Activated T-cell treated with anti-CD3 and anti-CD28 coated beads, Interleukin-2, amount 50 U/mL, for 4 hours (primary cell): ENCODE measurements at regions not wholly inside any gene's neighbourhood (a gene's known extent, or its start where the extent isn't known, plus 50 kb on each side); places are given as distances from the start of the nearest gene placed in this dataset.

ENCODE experiments used
- ATAC-seq, 2 donors: fragments of 200-7000 bp; cut with Tn5 transposase; one replicate each; pipeline ENCODE4 v1.10.0; 2021
- DNase-seq: peaks from one replicate; pipeline ENCODE4 v3.0.0-alpha.2; 2020
- H3K27me3 Mint-ChIP-seq: one replicate; pipeline ENCODE4 v1.8.0; 2021; ENCODE audit warnings: low read depth, mixed read lengths
- H3K36me3 Mint-ChIP-seq: one replicate; pipeline ENCODE4 v1.8.0; 2022; ENCODE audit warnings: mixed read lengths; ENCODE audit not compliant: insufficient read depth
- H3K4me1 Mint-ChIP-seq: one replicate; pipeline ENCODE4 v1.8.0; 2021; ENCODE audit warnings: low read depth, mixed read lengths
- H3K4me3 Mint-ChIP-seq: one replicate; pipeline ENCODE4 v1.8.0; 2021; ENCODE audit warnings: mild to moderate bottlenecking, moderate library complexity, mixed read lengths
- H3K9me3 Mint-ChIP-seq: one replicate; pipeline ENCODE4 v1.8.0; 2021; ENCODE audit warnings: mixed read lengths

DNA sequence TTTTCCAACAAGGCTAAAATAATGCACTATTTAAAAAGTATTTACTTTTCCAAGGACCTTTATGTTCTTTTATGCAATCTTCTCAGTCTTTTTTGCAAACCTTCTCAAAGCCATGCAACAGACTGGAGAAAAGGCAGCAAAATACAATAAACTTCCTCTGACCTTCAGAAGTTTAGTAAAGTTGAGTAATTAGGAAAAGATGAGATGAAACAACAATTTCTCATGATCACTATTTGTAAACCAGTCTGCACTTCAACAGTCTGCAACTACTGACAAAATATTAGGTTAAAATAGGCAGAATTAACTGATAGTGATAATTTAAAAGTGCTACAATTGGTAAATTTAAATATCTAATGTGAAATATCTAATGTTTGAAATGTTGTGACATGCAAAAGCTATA is 884.9 kb upstream of the PCDH10 start:
- no peak for DNase-seq
- ATAC-seq: no peak
- Mint-ChIP-seq H3K4me1 (no peaks in the 10 kb centered on the region), H3K36me3 (no peaks in the 10 kb centered on the region), H3K4me3 (no peak overlapping the region), H3K27me3 (no peaks in the 10 kb centered on the region), H3K9me3 (peaks cover 8% of the 10 kb centered on the region)

DNA sequence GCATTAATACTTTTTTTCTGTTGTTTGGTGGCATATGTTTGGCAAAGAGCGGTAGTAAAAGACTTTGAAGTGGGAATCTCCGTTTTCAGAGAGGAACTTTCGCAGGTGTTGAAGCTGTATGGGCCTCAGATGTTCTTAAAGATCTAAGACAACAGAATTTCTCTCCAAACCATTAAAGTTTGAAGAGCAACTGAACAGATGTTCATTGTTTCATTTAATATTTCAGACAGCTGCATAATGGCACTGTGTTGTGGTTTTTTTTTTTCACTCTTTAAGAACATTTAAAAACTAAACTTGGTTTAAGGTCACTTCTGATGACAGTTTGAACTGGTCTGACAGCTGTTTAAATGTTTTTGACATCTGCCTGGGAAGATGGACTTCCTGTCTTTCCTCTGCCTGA is 882.7 kb upstream of the PCDH10 start:
- H3K27me3 Mint-ChIP-seq: no peaks in the 10 kb centered on the region
- no peak for ATAC-seq

DNA sequence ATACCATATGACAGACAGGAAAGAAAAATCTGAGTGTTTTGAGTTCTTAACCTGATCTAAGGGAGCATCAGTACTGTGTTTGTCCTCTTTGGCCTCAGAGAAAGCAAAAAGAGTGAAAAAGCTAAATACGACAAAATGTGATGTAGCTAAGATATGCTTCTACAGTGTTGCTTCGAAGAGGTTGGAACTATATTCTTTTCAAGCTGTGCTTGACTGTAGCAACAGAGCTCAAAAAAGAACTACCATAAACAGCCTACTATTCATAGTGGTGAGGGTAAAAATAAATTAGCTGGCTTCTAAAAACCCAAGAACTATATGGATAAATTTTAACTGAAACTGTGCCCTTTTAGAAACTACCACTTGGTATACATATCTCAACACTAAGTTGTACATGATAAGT is 881.8 kb upstream of the PCDH10 start:
- no peaks in the 10 kb centered on the region for H3K4me1 Mint-ChIP-seq
- H3K36me3 Mint-ChIP-seq: no peaks in the 10 kb centered on the region
- peaks cover 8% of the 10 kb centered on the region for H3K9me3 Mint-ChIP-seq
- DNase-seq (no peak), ATAC-seq (no peak)
- H3K4me3 Mint-ChIP-seq: no peak overlapping the region
- H3K27me3 Mint-ChIP-seq: no peaks in the 10 kb centered on the region

More for the DNA sequence above, 882.7 kb upstream of the PCDH10 start:
- Mint-ChIP-seq H3K36me3 (no peaks in the 10 kb centered on the region), H3K4me3 (no peak overlapping the region), H3K9me3 (peaks cover 8% of the 10 kb centered on the region), H3K4me1 (no peaks in the 10 kb centered on the region)
- no peak for DNase-seq

DNA sequence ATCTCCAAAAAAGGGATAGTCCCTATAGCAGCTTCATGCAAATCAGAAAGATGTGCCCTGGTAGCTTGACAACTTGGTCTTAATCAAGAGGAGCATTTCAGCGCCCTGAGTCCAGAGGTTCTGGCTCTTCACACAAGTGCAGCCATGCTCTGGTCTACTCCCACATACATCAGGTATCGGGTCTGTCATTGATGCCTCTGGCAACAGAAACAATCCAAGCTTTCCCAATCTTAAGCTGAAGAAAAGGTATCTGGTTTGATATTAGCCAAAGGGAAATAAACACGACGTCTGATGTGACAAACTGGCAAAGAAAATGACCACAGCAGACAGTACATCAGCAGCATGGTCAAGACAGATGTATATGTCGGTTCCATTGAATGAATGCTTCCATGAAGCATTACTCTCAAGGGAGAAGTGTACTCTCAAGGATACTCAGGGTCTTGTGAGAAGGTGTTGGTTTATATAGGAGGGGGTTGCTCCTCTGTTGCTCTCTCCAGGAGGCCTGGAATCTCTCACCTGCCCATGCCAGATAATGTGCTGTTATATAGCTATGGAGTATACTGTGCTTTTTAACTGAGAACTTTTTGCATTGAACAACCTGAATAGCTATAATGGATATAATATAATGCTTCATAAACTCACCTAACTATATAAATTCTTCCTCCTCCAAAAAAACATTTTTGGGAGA is 879.6 kb upstream of the PCDH10 start:
- ATAC-seq (no peak), DNase-seq (no peak)
- Mint-ChIP-seq H3K4me3 (no peak overlapping the region), H3K9me3 (no peaks in the 10 kb centered on the region), H3K36me3 (no peaks in the 10 kb centered on the region), H3K27me3 (no peaks in the 10 kb centered on the region), H3K4me1 (no peaks in the 10 kb centered on the region)

DNA sequence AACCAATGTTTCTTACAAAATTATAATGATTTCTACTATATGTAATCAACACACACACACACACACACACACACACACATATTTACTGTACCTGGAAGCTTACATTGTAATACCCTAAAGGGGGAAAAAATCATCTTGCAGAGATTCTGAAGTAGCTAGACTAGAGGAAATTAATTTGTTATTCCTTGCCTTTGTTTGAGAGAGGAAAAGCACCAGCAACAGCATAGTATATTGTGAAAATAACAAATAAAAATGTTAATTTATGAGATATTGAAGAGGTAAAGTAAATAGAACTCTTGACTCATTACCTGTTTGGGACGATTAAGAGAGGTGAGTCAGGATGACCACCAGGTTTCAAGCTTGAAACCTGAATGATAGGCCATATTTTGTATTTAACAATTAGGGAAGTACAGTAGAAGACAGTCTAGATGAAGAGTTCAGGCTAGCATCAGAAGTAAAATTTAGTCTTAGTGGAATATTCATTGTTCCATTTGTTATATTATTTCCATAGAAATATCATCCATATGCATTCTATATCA is 873.4 kb upstream of the PCDH10 start:
- H3K4me3 Mint-ChIP-seq: no peak overlapping the region
- ATAC-seq: no peak
- no peaks in the 10 kb centered on the region for H3K4me1 Mint-ChIP-seq
- DNase-seq: no peak
- no peaks in the 10 kb centered on the region for H3K36me3 Mint-ChIP-seq
- no peaks in the 10 kb centered on the region for H3K27me3 Mint-ChIP-seq
- peaks cover 4% of the 10 kb centered on the region for H3K9me3 Mint-ChIP-seq

DNA sequence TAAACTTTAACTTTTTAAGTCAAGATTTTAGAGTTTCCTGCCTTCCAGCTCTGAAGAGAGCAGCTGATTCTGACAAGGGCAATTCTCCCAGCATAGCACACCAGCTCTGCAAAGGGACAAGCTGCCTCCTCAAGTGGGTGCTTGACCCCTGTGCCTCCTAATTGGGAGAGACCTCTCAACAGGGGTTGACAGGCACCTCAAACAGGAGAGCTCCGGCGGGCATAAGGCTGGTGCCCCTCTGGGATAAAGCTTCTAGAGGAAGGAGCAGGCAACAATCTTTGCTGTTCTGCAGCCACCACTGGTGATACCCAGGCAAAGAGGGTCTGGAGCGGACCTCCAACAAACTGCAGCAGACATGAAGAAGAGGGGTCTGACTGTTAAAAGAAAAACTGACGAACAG is 872.9 kb upstream of the PCDH10 start:
- H3K4me3 Mint-ChIP-seq: no peak overlapping the region
- H3K4me1 Mint-ChIP-seq: no peaks in the 10 kb centered on the region
- H3K9me3 Mint-ChIP-seq: peaks cover 4% of the 10 kb centered on the region

DNA sequence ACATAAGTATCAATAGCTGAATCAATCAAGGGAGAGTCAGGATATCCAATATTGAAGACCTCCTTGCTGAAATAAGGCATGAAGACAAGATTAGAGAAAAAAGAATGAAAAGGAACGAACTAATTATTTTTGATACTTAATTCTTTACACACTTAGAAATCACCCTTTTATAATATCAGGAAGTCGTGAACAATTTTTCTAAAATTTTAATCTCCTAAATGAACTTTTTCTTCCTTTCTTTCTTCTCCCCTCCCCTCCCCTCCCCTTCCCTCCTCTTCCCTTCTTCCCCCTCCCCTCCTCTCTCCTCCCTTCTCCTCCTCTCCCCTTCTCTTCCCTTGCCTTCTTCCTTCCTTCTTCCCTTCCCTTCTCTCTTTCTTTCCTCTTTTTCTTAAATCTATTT is 872.1 kb upstream of the PCDH10 start:
- Mint-ChIP-seq H3K27me3 (no peaks in the 10 kb centered on the region), H3K4me1 (no peaks in the 10 kb centered on the region), H3K9me3 (peaks cover 4% of the 10 kb centered on the region), H3K36me3 (no peaks in the 10 kb centered on the region), H3K4me3 (no peak overlapping the region)
- no peak for ATAC-seq
- no peak for DNase-seq

More for the DNA sequence above, 872.9 kb upstream of the PCDH10 start:
- Mint-ChIP-seq H3K27me3 (no peaks in the 10 kb centered on the region), H3K36me3 (no peaks in the 10 kb centered on the region)
- no peak for DNase-seq
- ATAC-seq: no peak

DNA sequence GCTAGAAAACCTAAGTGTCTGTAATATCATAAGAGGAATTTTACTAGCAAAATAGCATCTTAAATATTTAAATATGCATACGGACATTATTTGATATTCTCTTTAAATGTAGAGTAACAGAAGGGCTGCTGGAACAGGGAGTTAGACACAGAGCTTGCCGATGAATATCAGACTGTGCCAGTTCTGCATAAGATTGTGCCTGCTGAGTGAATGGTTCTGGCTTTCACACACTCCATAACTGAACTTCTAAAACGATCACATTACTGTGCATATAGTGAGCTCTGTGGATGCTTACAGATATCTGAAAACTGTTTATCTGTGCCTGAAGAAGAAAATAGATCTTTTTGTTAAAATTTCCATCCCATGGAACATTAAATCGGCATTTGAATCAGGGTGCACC is 867.4 kb upstream of the PCDH10 start:
- H3K27me3 Mint-ChIP-seq: no peaks in the 10 kb centered on the region
- no peak overlapping the region for H3K4me3 Mint-ChIP-seq
- DNase-seq (no peak), ATAC-seq (no peak)
- H3K4me1 Mint-ChIP-seq: no peaks in the 10 kb centered on the region
- peaks cover 4% of the 10 kb centered on the region for H3K9me3 Mint-ChIP-seq
- H3K36me3 Mint-ChIP-seq: no peaks in the 10 kb centered on the region

DNA sequence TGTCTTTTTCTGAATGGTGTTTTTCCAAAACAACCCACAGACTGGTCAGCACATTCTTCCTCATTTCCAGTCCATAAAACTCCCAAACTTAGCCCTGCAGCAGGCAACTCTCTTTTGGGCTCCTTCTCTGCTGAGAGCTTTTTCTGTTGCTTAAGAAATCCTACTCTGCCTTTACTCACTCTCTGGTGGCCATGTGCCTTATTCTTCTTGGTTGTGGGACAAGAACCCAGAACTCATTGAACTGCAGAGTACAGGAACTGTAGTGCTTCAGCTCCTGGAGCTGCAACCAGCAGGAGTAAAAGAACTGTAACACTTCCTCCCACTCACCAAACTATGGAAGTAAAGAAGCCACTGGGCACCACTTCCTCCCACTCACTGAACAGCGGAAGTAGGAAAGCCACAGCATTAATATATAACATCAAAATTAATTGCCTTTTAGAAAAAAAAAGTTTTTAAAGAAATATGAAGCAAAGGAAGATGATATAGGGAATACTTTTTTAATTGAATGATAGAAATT is 864.1 kb upstream of the PCDH10 start:
- no peak for DNase-seq
- H3K4me1 Mint-ChIP-seq: no peaks in the 10 kb centered on the region
- no peak overlapping the region for H3K4me3 Mint-ChIP-seq

DNA sequence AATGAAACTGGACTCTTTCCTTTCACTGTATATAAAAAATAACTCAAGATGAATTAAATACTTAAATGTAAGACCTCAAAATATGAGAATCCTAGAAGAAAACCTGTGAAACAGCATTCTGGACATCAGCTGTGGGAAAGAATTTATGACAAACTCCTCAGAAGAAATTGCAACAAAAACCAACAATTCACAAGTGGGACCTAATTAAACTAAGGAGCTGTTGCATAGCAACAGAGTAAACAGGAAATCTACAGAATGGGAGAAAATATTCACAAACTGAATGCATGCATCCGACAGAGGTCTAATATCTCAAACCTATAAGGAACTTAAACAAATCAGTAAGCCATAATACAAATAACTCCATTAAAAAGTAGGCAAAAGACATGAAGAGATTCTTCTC is 851.7 kb upstream of the PCDH10 start:
- H3K4me1 Mint-ChIP-seq: no peaks in the 10 kb centered on the region
- no peak for DNase-seq
- no peak overlapping the region for H3K4me3 Mint-ChIP-seq
- H3K9me3 Mint-ChIP-seq: no peaks in the 10 kb centered on the region
- no peaks in the 10 kb centered on the region for H3K27me3 Mint-ChIP-seq
- no peak for ATAC-seq
- no peaks in the 10 kb centered on the region for H3K36me3 Mint-ChIP-seq

More for the DNA sequence above, 864.1 kb upstream of the PCDH10 start:
- no peaks in the 10 kb centered on the region for H3K27me3 Mint-ChIP-seq
- H3K36me3 Mint-ChIP-seq: no peaks in the 10 kb centered on the region
- ATAC-seq: no peak
- peaks cover 8% of the 10 kb centered on the region for H3K9me3 Mint-ChIP-seq

DNA sequence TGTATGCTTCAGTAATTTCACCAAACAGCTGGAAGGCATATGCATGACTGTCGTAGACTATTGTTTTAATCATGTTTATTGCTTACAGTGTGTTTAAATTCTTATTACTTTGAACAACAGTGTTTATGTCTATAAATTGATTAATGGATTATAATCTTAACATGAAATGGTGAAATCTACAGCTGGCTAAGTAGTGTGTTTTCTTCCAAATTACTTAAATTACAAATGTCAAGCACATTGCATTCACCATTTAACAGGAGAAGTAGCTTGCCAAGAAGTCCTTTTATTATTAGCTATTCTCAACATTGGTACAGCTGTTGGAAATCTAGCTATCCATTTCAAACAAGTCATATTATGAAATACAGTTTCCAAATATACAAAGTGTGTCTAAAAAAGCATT is 849.3 kb upstream of the PCDH10 start:
- ATAC-seq: no peak
- DNase-seq: no peak
- Mint-ChIP-seq H3K4me1 (no peaks in the 10 kb centered on the region), H3K9me3 (peaks cover 5% of the 10 kb centered on the region), H3K27me3 (no peaks in the 10 kb centered on the region), H3K36me3 (no peaks in the 10 kb centered on the region), H3K4me3 (no peak overlapping the region)

DNA sequence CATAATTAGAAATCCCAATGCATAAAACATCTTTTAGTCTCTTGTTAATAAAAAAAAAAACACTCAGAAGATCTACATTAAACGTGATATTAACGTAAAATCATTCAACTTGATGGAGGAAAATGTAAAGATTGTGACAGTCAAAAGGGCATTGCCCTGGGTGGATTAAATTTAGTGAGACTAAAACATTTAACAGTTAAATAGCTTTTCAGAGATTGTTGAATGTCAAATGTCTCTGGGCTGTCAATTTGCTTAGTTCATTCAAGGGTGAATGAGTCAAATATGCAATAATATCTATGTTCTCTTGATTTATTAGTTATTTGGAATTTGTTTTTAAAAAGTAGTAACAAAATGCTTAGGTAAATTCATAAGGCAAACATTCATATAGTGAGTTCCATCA is 836.6 kb upstream of the PCDH10 start:
- H3K27me3 Mint-ChIP-seq: no peaks in the 10 kb centered on the region
- no peaks in the 10 kb centered on the region for H3K4me1 Mint-ChIP-seq
- H3K4me3 Mint-ChIP-seq: no peak overlapping the region
- H3K9me3 Mint-ChIP-seq: peaks cover 2% of the 10 kb centered on the region
- ATAC-seq (no peak), DNase-seq (no peak)
- H3K36me3 Mint-ChIP-seq: no peaks in the 10 kb centered on the region

DNA sequence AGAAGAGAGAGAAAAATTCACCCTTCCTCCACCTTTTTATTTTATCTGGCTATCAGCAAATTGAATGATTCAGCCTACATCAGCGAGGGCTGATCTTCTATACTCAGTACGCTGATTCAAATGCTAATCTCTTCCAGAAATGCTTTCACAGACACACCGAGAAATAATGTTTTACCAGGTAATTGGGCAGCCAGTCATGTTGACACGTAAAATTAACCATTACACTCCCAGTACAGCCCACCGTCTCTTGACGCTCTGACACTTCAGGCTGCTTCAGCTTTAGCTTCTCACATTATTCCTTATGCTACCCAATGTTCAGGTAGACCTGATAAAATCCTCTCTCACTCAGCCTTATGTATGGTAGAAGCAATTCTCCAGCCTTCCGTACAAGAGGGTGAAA is 835.2 kb upstream of the PCDH10 start:
- no peaks in the 10 kb centered on the region for H3K27me3 Mint-ChIP-seq

DNA sequence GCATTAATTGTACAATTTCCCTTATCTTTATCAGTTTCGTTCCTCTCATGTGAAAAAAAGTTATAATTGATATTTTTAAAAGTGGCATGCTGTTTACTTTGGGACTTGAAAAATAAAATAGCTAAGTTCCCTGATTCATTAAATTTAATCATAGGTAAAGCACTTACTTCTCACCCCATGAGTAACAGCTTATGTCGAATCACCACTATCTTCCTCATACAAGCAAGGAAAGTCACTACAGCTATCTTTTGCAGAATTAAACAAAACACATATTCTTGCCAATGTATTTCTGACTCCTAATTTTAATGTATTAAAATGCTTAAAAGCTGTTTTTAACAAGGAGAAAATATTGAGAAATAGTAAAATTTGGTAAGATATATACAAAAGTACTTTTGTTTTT is 832.4 kb upstream of the PCDH10 start:
- ATAC-seq (no peak), DNase-seq (no peak)
- Mint-ChIP-seq H3K4me1 (no peaks in the 10 kb centered on the region), H3K9me3 (no peaks in the 10 kb centered on the region), H3K4me3 (no peak overlapping the region), H3K27me3 (no peaks in the 10 kb centered on the region), H3K36me3 (no peaks in the 10 kb centered on the region)

More for the DNA sequence above, 835.2 kb upstream of the PCDH10 start:
- no peak overlapping the region for H3K4me3 Mint-ChIP-seq
- H3K36me3 Mint-ChIP-seq: no peaks in the 10 kb centered on the region
- no peaks in the 10 kb centered on the region for H3K9me3 Mint-ChIP-seq
- ATAC-seq (no peak), DNase-seq (no peak)
- no peaks in the 10 kb centered on the region for H3K4me1 Mint-ChIP-seq

DNA sequence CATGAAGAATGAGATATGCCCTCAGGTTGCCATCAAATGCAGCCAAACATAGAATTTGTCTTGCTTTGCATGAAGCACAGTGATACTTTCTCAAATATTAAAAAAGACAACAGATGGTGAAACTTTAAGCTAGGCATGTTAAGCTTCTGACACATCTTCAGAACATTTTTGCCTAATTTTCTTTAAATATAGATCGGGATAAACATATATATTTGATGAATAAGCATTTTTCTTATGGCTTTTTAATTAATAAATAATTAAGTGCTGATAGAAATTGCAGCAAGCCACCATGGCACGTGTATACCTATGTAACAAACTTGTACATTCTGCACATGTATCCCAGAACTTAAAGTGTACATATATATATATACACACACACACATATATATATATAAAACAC is 831.2 kb upstream of the PCDH10 start:
- H3K27me3 Mint-ChIP-seq: no peaks in the 10 kb centered on the region
- H3K36me3 Mint-ChIP-seq: no peaks in the 10 kb centered on the region
- H3K4me1 Mint-ChIP-seq: no peaks in the 10 kb centered on the region
- no peak for ATAC-seq
- no peaks in the 10 kb centered on the region for H3K9me3 Mint-ChIP-seq
- H3K4me3 Mint-ChIP-seq: no peak overlapping the region
- no peak for DNase-seq
